IPS DF 6.9 (cell line): ENCODE measurements at regions not wholly inside any gene's neighbourhood (a gene's known extent, or its start where the extent isn't known, plus 50 kb on each side); places are given as distances from the start of the nearest gene placed in this dataset.

ENCODE experiments used
- DNase-seq: peaks from one replicate; pipeline ENCODE4 v3.0.0-alpha.2; 2013; ENCODE audit warnings: low read depth, low spot score
- H3K27ac ChIP-seq: one replicate; pipeline ENCODE4 v1.5.1; 2013; ENCODE audit warnings: low read length, control low read depth
- H3K27me3 ChIP-seq: 2 replicates; pipeline ENCODE4 v1.6.1; 2013; ENCODE audit warnings: mild to moderate bottlenecking, low read length; ENCODE audit not compliant: control insufficient read depth, insufficient read depth
- H3K36me3 ChIP-seq: 2 replicates; pipeline ENCODE4 v1.6.1; 2013; ENCODE audit warnings: low read length; ENCODE audit not compliant: control insufficient read depth, insufficient read depth
- H3K4me1 ChIP-seq: 2 replicates; pipeline ENCODE4 v1.6.1; 2013; ENCODE audit warnings: low read length; ENCODE audit not compliant: control insufficient read depth, insufficient read depth
- H3K4me3 ChIP-seq: 2 replicates; pipeline ENCODE4 v1.5.1; 2013; ENCODE audit warnings: mild to moderate bottlenecking, low read length
- H3K9me3 ChIP-seq: 2 replicates; pipeline ENCODE4 v1.6.1; 2013; ENCODE audit warnings: low read length, inconsistent platforms; ENCODE audit not compliant: control insufficient read depth, insufficient read depth
- whole genome bisulfite sequencing: extraction: QIAGEN DNeasy Blood & Tissue Kit; methylation state at CpG from one replicate; pipeline ENCODE4 v1.1.7; 2013; ENCODE audit warnings: mixed read lengths, missing lambda C conversion rate; ENCODE audit not compliant: insufficient read length, insufficient coverage; 5-methylcytosine and 5-hydroxymethylcytosine counted together

DNA sequence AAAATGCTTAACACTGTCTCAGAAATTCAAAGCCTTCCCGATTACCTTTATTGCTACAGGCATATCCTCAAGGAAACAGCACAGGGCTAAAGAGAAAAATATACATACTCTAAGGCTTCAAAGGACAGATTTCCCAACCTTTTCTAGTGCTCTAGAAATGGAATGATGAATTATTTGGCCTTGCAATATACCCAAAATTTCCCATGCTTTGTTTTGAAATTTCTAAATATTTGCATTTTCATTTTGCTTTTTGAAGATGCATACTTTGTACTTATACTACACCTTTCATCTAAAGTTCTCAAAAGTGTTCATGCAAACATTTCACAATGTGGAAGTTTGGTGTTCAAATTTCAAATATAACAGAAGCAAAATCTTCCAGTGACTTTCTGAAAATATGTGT, 312.7 kb upstream of the PDE4D start:
- no peaks in the 10 kb centered on the region for H3K27me3 ChIP-seq
- H3K27ac ChIP-seq = no peak overlapping the region
- H3K4me3 ChIP-seq = no peak overlapping the region
- H3K36me3 ChIP-seq = no peaks in the 10 kb centered on the region
- no peaks in the 10 kb centered on the region for H3K9me3 ChIP-seq
- no peaks in the 10 kb centered on the region for H3K4me1 ChIP-seq
- no CpG with 5 or more reads among the region's 1 CpG for WGBS
- DNase-seq = no peak

DNA sequence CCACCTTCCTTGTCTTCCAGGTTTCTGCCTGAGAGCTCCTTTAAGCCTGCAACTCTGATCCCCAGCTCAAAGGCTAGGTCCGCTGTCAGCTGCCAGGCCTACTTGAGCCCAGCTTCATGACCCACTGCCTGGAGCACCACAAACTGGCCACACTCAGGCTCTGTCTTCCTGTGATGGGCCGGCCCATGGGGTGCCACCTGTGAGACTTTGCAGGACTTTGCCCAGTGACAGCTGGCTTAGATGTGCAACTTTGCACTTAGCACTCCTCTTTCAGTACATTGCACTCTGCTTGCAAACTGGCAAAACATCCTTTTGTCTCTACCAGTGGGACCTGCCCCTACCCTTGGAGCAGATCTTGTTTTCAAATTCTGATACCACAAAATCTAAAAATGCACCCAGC, 311.5 kb upstream of the PDE4D start:
- no peak overlapping the region for H3K27ac ChIP-seq
- no CpG with 5 or more reads among the region's 2 CpGs for WGBS
- no peak for DNase-seq

DNA sequence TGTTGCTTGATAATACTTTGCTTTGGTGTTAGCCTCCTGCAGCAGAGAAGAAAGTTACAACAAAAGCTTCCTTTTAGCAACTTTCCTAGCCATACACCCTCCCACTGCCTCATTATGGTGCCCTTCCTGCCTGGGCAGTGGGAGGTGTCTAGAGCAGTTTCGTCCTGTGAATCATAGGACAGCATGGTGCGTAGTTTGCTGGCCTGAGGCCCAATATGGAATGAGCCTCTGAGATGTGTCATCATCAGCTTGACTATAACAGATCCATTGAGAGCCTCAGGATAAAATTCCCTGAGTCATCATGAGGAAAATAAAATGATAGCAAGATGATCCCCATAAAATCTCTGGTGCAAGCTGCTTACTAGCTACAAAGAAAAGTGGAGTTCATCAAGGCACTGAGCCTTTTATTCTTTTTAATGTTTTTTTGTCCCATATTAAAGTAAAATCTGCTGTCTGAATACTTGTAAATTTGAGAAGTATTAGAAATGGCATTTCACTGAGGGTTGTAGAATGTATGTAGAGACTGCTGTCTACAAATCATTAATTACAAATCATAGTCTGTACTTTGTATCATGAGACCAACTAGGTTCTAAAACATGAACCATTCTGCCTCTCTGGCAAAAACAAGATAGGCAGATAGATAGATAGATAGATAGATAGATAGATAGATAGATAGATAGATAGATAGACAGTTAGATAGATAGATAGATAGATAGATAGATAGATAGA, 303.0 kb upstream of the PDE4D start:
- no peak overlapping the region for H3K27ac ChIP-seq
- no CpG with 5 or more reads among the region's 2 CpGs for WGBS
- no peaks in the 10 kb centered on the region for H3K36me3 ChIP-seq
- DNase-seq = no peak
- no peaks in the 10 kb centered on the region for H3K9me3 ChIP-seq
- no peak overlapping the region for H3K4me3 ChIP-seq
- H3K4me1 ChIP-seq = no peaks in the 10 kb centered on the region
- H3K27me3 ChIP-seq = no peaks in the 10 kb centered on the region

More for the DNA sequence above, 311.5 kb upstream of the PDE4D start:
- Histone ChIP-seq H3K36me3 (no peaks in the 10 kb centered on the region), H3K9me3 (no peaks in the 10 kb centered on the region), H3K27me3 (no peaks in the 10 kb centered on the region), H3K4me3 (no peak overlapping the region), H3K4me1 (no peaks in the 10 kb centered on the region)

DNA sequence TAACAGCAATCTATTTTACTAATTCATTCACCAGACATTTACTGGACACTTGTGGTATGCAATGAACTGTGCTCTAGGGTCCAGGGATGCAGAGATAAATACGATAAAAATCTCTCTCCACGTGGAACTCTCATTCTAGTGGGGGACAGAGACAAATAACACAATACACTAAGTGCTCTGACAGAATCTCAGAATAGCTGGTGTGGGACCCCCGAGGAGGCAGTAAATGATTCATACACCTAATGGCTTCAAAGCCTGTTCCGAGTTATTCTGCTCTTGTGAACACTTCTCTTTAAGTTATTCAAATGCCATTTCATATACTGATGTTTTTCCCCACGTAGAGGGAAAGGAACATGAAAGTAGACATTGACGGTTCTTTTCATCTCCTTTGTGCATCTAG, 302.0 kb upstream of the PDE4D start:
- Histone ChIP-seq H3K4me1 (no peaks in the 10 kb centered on the region), H3K9me3 (no peaks in the 10 kb centered on the region), H3K36me3 (no peaks in the 10 kb centered on the region), H3K27ac (no peak overlapping the region), H3K4me3 (no peak overlapping the region), H3K27me3 (no peaks in the 10 kb centered on the region)
- no peak for DNase-seq
- WGBS = no CpG with 5 or more reads among the region's 6 CpGs

DNA sequence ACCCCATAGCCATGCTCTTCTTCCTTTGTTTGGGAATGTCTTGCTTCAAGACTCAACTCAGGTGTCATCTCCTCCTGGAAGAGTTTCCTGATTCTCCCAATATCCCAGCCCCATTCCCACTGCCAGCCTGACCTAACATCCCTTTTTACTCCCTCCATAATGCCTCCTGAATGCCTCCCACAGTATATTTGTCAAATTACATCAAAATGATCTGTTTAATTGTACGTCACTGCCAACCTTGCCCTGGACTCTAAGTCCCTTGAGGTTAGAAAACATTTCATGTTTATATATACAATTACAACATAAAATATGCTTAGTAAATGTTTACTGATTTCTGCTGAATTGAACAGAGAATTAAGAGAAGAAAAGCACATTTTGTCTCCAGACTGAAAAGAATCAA, 301.6 kb upstream of the PDE4D start:
- no peak overlapping the region for H3K27ac ChIP-seq
- no peaks in the 10 kb centered on the region for H3K9me3 ChIP-seq
- H3K36me3 ChIP-seq = no peaks in the 10 kb centered on the region
- no peak for DNase-seq
- H3K4me1 ChIP-seq = no peaks in the 10 kb centered on the region
- no CpG with 5 or more reads among the region's 1 CpG for WGBS
- no peak overlapping the region for H3K4me3 ChIP-seq
- H3K27me3 ChIP-seq = no peaks in the 10 kb centered on the region

DNA sequence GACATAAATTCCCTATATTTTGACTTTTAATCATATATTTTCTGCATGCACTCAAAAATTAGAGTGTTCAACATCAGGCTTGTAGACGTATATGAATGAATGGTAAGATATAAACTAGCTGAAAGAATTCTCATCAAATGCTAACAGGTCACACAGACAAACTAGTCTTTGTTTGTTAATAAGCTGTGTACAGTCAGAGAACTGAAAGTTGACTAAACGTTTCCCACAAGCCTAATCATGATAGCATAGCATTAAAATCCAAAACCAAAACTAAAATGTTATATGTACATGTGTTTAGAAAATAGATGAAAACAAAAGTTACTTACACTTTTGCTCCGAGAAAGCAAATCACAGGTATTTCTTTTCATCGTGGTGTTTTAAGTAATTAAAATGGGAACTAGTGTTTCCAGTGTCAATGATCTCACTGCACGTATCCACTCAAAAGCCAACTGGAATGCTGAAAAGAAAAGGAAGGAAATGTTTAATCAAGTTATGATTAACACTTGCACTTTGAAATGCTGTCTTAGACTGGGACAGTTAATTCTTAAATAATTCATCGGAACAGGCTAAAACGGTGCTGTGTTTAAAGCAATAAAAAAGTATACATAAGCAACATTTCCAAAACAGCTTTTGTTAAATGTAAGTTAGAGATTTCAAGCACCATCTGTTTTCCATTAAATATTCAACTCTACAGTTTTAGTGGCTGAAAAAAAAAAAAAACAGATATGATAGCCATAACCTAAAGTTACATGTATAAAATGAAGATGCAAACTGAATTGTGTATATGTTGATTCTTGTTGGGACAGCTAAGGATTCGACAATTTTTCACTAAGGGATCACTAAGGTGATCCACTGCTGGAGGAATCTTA, 291.9 kb upstream of the PDE4D start:
- no peaks in the 10 kb centered on the region for H3K9me3 ChIP-seq
- no peak overlapping the region for H3K4me3 ChIP-seq
- no peaks in the 10 kb centered on the region for H3K27me3 ChIP-seq
- H3K4me1 ChIP-seq = no peaks in the 10 kb centered on the region
- H3K27ac ChIP-seq = no peak overlapping the region
- H3K36me3 ChIP-seq = no peaks in the 10 kb centered on the region
- no peak for DNase-seq
- WGBS = no CpG with 5 or more reads among the region's 8 CpGs

DNA sequence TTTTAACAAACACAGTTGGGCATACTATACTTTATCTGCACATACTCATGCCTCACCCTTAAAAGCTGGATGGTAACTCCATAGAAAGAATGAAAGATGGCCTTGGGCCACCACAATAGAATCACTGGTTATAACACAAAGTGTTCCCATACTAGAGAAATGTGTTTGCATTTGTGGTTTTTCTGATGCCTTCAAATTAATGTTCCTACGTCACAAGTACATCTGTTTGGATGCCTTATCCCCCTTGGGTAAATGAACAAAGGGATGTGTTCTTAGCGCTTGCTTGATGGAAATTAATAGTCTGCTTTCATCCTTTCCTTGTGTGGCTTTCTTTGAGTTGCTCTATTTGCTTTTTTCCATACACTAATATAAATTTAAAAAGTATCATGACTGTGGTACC, 291.1 kb upstream of the PDE4D start:
- no peak overlapping the region for H3K27ac ChIP-seq
- H3K36me3 ChIP-seq = no peaks in the 10 kb centered on the region
- no peaks in the 10 kb centered on the region for H3K27me3 ChIP-seq
- no CpG with 5 or more reads among the region's 2 CpGs for WGBS
- DNase-seq = no peak
- H3K4me3 ChIP-seq = no peak overlapping the region
- H3K4me1 ChIP-seq = no peaks in the 10 kb centered on the region
- H3K9me3 ChIP-seq = no peaks in the 10 kb centered on the region

DNA sequence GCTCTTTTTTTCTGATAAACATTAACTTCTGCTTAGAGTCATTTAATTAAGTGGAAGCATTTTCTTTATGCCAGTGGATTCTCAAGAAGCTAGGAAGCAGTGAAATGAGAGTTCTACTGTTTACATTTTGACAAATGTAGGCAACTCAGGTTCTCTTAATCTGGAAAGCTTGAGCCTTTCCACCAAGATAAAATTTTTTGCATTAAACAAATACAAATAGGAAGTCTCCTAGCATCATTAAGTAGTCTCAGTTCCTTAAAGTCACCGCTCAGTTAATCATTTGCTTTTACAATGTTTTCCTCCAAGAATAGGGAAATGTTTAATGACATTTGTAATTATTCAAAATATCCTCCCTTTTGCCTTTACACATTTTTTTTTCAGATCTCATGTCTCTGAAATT, 290.4 kb upstream of the PDE4D start:
- no peaks in the 10 kb centered on the region for H3K9me3 ChIP-seq
- no CpG with 5 or more reads among the region's 1 CpG for WGBS
- no peak for DNase-seq
- no peaks in the 10 kb centered on the region for H3K4me1 ChIP-seq
- no peaks in the 10 kb centered on the region for H3K36me3 ChIP-seq
- no peak overlapping the region for H3K27ac ChIP-seq
- H3K4me3 ChIP-seq = no peak overlapping the region
- no peaks in the 10 kb centered on the region for H3K27me3 ChIP-seq

DNA sequence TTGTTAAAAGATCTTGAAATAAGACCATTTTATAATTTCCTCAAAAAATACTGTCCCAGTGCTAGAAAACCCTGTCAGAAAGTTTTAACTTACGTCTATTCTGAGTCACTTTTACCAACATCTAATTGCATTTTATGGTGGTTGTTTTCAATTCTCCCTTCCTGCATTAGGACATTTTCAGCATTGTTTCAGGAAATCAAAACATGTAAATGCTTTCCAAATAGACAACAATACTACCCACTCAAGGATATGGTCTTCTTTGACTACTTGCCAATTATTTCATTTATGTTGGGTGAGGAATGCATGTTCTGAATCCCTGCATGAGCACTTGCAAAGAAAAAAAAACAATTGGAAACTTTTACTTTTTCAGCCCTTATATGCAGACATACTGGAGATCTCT, 284.6 kb upstream of the PDE4D start:
- Histone ChIP-seq H3K9me3 (no peaks in the 10 kb centered on the region), H3K4me3 (no peak overlapping the region), H3K36me3 (no peaks in the 10 kb centered on the region), H3K27me3 (no peaks in the 10 kb centered on the region), H3K27ac (no peak overlapping the region), H3K4me1 (no peaks in the 10 kb centered on the region)
- no CpG with 5 or more reads among the region's 1 CpG for WGBS
- no peak for DNase-seq

DNA sequence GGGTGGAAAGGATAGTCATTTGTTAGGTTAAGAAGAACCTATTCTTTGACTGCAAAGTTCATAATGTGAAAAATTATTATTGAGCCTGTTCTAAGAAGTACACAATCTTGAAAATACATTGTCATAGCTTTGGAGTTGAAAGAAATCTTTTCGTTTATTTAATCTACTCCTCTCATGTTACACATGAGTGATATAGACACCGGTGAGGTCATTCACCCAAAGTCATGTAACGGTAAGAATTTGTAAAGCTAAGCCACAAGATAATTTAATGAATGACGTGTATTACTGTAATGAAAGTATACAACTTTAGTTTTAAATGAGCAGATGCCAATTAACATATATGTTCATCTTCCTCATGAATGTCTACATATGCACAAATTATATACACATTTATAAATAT, 284.1 kb upstream of the PDE4D start:
- H3K36me3 ChIP-seq = no peaks in the 10 kb centered on the region
- no CpG with 5 or more reads among the region's 4 CpGs for WGBS
- no peaks in the 10 kb centered on the region for H3K27me3 ChIP-seq
- DNase-seq = no peak
- no peaks in the 10 kb centered on the region for H3K4me1 ChIP-seq
- H3K27ac ChIP-seq = no peak overlapping the region
- no peaks in the 10 kb centered on the region for H3K9me3 ChIP-seq
- no peak overlapping the region for H3K4me3 ChIP-seq

DNA sequence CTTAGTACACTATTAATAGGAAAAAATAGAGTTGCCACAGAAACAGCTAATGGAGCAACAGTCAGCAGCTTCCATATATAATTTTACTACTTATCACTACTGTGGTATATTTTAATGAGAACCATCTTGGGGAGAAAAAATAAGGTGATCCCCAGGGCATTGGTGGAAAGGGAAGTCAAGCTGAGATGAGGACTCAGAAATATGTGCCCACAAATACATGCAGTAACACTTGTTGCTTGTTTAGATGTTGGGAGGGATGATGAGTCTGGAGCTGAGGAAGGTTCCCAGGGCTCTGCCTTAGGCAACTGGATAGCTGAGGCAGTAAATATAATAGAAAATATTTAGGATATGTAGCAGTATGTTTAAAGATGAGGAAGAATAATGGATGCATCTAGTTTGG, 280.1 kb upstream of the PDE4D start:
- H3K27ac ChIP-seq = no peak overlapping the region
- H3K4me3 ChIP-seq = no peak overlapping the region
- H3K36me3 ChIP-seq = no peaks in the 10 kb centered on the region
- no peaks in the 10 kb centered on the region for H3K9me3 ChIP-seq
- no peak for DNase-seq
- no peaks in the 10 kb centered on the region for H3K4me1 ChIP-seq
- H3K27me3 ChIP-seq = no peaks in the 10 kb centered on the region
